KMS-11 (cell line): ENCODE measurements at regions not wholly inside any gene's neighbourhood (a gene's known extent, or its start where the extent isn't known, plus 50 kb on each side); places are given as distances from the start of the nearest gene placed in this dataset.

Experiments
- H2AFZ ChIP-seq: fragments of 200-600 bp; sonication (generic); 2 replicates; pipeline ENCODE4 v1.6.1; 2016; ENCODE audit warnings: antibody characterized with exemption, mixed run types, low read depth
- H3K27ac ChIP-seq: fragments of 200-600 bp; sonication (generic); 2 replicates; pipeline ENCODE4 v1.6.1; 2016; ENCODE audit warnings: mild to moderate bottlenecking, mixed run types
- H3K27me3 ChIP-seq: fragments of 200-600 bp; sonication (generic); 2 replicates; pipeline ENCODE4 v1.6.1; 2017; ENCODE audit warnings: mild to moderate bottlenecking, low read depth, mixed run types, moderate library complexity; ENCODE audit not compliant: insufficient read depth
- H3K36me3 ChIP-seq: fragments of 200-600 bp; sonication (generic); 2 replicates; pipeline ENCODE4 v1.6.1; 2017; ENCODE audit warnings: mild to moderate bottlenecking, mixed run types; ENCODE audit not compliant: insufficient read depth
- H3K4me1 ChIP-seq: fragments of 200-600 bp; sonication (generic); 2 replicates; pipeline ENCODE4 v1.6.1; 2016; ENCODE audit warnings: mild to moderate bottlenecking, low read depth, mixed run types; ENCODE audit not compliant: poor library complexity, severe bottlenecking
- H3K4me2 ChIP-seq: fragments of 200-600 bp; sonication (generic); 2 replicates; pipeline ENCODE4 v1.7.0; 2016; ENCODE audit warnings: mild to moderate bottlenecking, mixed run types
- H3K4me3 ChIP-seq: fragments of 200-600 bp; sonication (generic); IDR thresholded peaks from 2 replicates; pipeline ENCODE4 v1.6.1; 2017; ENCODE audit warnings: low read depth, low read length, mixed read lengths; ENCODE audit not compliant: insufficient read depth
- H3K79me2 ChIP-seq: fragments of 200-600 bp; sonication (generic); 2 replicates; pipeline ENCODE4 v1.6.1; 2016; ENCODE audit warnings: low read depth, mixed run types; ENCODE audit not compliant: insufficient read depth
- H3K9ac ChIP-seq: fragments of 200-600 bp; sonication (generic); 2 replicates; pipeline ENCODE4 v1.6.1; 2016; ENCODE audit warnings: mild to moderate bottlenecking, mixed run types
- H4K20me1 ChIP-seq: fragments of 200-600 bp; sonication (generic); 2 replicates; pipeline ENCODE4 v1.6.1; 2016; ENCODE audit warnings: mild to moderate bottlenecking, mixed run types; ENCODE audit not compliant: insufficient read depth
- CTCF ChIP-seq: fragments of 200-600 bp; sonication (generic); conservative IDR thresholded peaks from 2 replicates; pipeline ENCODE4 v1.6.1; 2017; ENCODE audit warnings: low read depth, mild to moderate bottlenecking, antibody characterized with exemption, low read length, moderate library complexity, mixed read lengths

GRCh38 chr7:79668292-79668691 is 214.8 kb upstream of the MAGI2 start:
- Histone ChIP-seq H3K27me3 (no peaks in the 10 kb centered on the region), H3K79me2 (no peaks in the 10 kb centered on the region), H4K20me1 (no peaks in the 10 kb centered on the region), H3K4me2 (no peak overlapping the region), H2AFZ (no peak overlapping the region), H3K4me1 (no peaks in the 10 kb centered on the region), H3K4me3 (no peak overlapping the region), H3K27ac (no peak overlapping the region), H3K36me3 (no peaks in the 10 kb centered on the region), H3K9ac (no peak overlapping the region)
- TF ChIP-seq CTCF: no peak

- no peak for TF ChIP-seq CTCF
- Histone ChIP-seq H3K27ac (no peak overlapping the region), H3K4me1 (no peaks in the 10 kb centered on the region), H3K4me2 (no peak overlapping the region), H3K9ac (no peak overlapping the region), H3K4me3 (no peak overlapping the region), H3K36me3 (no peaks in the 10 kb centered on the region), H3K27me3 (no peaks in the 10 kb centered on the region), H4K20me1 (no peaks in the 10 kb centered on the region), H2AFZ (no peak overlapping the region), H3K79me2 (no peaks in the 10 kb centered on the region)
These were observed 213.0 kb upstream of the MAGI2 start for GRCh38 chr7:79666472-79666871.

GRCh38 chr7:79664884-79665676 is 211.6 kb upstream of the MAGI2 start:
- H4K20me1 ChIP-seq: no peaks in the 10 kb centered on the region
- H3K27ac ChIP-seq: no peak overlapping the region
- H3K79me2 ChIP-seq: no peaks in the 10 kb centered on the region

GRCh38 chr7:79658304-79658703 is 204.8 kb upstream of the MAGI2 start:
- no peaks in the 10 kb centered on the region for H3K27me3 ChIP-seq
- no peak overlapping the region for H3K9ac ChIP-seq
- H3K36me3 ChIP-seq: no peaks in the 10 kb centered on the region
- no peak overlapping the region for H3K27ac ChIP-seq
- no peaks in the 10 kb centered on the region for H4K20me1 ChIP-seq
- no peak overlapping the region for H3K4me3 ChIP-seq
- no peak overlapping the region for H2AFZ ChIP-seq
- H3K79me2 ChIP-seq: no peaks in the 10 kb centered on the region
- H3K4me1 ChIP-seq: no peaks in the 10 kb centered on the region
- TF ChIP-seq CTCF: no peak
- H3K4me2 ChIP-seq: no peak overlapping the region

More at GRCh38 chr7:79664884-79665676, 211.6 kb upstream of the MAGI2 start:
- Histone ChIP-seq H3K4me1 (no peaks in the 10 kb centered on the region), H3K9ac (no peak overlapping the region), H2AFZ (no peak overlapping the region), H3K4me2 (no peak overlapping the region), H3K4me3 (no peak overlapping the region), H3K27me3 (no peaks in the 10 kb centered on the region), H3K36me3 (no peaks in the 10 kb centered on the region)
- no peak for TF ChIP-seq CTCF
